GM19452 (cell line): ENCODE measurements at regions not wholly inside any gene's neighbourhood (a gene's known extent, or its start where the extent isn't known, plus 50 kb on each side); places are given as distances from the start of the nearest gene placed in this dataset.

Experiments
- ATAC-seq: cut with Tn5 transposase; IDR thresholded peaks from one replicate; pipeline ENCODE4 v1.9.1; 2021; ENCODE audit not compliant: unreplicated experiment

DNA sequence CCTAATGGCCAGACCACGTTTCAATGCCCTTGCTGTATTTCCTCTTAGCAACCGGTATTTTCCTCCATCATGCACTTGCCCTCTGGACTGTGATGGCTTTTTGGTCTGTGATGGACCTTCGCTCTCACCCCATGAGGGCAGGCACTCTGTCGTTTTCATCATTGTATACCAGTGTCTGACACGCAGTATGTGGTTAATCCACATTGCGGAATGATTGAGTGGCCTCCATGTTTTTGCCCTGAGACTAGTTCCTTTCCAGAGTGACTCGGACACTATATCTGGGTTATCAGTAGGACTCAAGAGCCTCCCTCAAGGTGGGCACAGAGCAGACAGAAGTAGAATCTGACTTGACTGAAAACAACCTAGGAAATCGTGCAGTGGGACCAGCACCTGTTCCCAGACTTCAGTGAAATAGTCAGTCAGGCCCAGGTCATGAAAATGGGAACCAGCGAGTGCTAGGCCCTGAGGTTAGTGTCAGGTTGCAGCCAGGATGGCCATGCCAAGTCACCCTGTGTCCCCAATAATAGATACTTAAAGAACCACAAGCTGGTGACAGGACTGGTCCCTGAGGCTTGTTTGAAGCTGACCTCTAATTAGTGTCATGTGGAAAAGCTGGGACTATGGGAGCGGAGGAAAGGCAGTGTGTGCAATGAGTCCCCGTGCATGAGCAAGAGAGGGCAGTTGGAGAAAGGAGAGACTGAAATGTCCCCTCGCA, 464.7 kb downstream of the INSC start:
- ATAC-seq: no peak

DNA sequence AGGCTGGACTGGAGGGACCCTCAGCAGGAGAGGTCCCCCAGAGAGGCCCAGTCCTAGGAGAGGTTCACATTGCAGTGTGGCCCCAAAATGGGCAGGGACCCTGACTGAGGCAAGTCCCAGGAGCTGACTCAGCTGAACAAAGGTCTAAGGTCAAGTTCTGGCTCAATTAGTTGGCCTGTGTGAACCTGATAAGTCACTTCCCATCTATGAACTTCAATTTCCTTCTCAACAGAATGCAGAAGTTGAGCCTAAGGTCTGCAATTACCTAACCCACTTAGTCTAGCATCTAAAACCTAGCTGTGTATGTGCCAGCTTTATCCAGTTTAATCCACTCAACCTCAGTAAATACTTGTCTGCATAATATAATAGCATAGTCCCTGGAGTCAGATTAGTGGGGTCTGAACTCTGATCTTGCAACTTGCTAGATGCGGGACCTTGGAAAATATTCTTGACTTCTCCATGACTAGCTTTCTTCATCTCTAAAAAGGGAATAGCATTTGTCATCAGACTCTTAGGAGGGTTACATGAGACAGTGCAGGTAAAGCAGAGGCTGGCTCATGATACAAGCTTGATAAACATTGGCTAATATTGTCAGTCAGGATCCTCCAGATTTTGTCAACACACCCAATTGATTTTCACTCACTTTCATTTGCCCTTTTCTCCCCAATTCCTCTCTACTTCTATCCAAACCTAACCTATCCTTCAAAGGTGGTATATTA, 465.5 kb downstream of the INSC start:
- ATAC-seq: no peak

DNA sequence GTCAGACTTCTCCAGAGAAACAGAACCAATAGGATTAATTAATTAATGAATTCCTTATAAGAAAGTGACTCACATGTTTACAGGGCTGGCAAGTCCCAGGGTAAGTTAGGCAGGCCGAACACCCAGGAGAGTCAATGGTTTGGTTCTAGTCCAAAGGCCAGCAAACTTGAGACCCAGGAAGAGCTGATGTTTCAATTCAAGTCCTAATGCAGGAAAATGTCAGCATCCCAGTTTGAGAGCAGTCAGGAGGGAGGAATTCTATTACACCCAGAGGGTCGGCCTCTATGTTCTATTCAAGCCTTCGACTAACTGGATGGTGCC, 466.0 kb downstream of the INSC start:
- no peak for ATAC-seq

DNA sequence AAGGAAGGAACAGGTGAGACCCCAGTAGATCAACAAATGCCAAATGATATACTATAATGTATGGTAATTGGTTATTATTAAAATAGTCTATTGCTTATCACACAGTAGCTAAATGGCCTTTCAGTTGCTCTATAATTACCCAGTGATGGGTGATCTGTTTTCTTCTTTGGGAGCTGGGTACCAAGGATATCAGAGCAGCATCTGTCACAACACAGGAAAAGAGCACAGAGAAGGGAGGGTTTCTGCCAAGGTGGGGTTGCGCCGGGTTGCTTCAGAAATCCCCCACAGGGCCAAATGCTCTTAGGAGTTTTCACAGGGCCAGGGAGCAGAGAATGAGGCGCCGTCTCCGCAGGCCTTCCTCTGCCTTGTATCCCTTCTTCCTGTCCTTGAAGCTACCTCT, 469.4 kb downstream of the INSC start:
- ATAC-seq: no peak

DNA sequence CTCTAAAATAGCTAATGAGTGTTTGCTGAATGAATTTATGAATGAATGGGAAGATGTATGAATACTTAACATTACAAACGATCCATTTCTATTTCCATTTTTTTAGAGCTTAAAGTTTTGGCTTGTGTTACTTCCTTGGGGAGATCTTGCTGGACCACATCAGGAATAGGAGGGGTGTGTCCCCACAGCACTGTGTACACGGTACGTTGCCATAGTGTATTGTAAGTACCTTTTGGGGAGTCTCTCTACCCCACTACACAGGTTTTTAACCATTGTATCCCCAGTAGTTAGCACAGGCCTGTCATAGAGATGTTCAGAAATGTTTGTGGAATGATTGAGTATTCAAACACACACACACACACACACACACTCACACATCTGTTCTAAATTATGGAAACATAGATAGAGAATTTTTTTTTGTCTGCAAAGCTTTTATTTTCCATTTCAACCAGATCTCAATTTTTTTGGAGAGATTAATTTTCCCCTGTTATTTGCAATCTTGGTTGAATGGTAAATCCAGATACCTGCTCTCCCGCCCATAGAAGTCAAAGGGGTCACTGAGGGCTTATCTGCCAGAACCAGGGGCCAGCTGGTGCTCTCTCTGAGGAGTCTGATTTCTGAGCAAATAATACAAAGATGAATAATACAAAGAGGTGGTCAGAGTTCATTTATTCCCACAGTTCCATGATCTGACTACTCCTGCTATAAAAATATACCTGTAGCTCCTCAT, 471.0 kb downstream of the INSC start:
- no peak for ATAC-seq

DNA sequence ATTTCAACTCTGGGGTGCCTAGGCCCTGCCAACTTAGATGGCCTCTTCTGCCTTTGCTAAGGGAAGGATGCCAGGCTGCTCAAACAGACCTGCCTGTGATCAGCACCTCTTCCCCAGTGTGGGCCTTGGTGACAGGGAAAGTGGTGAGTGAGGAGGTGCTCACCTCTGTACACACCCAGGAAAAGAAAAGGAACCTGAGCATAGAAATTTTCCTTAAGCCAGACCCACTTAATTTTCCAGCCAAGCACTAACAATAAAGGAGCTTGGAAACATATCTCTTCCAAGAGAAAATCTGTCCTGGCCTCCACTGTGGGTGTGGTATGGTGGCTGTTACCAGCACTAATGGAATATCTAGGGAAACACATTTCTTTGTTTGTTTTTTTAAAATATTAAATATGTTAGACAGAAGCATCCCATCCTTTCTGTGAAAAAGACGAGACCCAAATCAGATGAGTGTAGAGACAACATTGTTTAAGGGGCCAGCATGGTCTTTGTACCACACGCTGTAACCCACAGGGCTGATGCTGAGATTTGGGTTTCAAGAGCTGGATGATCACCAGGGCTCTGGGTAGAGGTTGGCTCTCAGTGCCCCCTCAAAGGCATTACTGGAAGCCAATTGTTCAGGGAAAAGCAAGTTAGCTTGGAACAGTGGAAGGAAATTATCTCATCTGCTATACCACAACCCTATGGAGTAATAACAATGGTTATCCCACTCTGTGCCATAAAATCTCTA, 472.2 kb downstream of the INSC start:
- ATAC-seq: no peak

DNA sequence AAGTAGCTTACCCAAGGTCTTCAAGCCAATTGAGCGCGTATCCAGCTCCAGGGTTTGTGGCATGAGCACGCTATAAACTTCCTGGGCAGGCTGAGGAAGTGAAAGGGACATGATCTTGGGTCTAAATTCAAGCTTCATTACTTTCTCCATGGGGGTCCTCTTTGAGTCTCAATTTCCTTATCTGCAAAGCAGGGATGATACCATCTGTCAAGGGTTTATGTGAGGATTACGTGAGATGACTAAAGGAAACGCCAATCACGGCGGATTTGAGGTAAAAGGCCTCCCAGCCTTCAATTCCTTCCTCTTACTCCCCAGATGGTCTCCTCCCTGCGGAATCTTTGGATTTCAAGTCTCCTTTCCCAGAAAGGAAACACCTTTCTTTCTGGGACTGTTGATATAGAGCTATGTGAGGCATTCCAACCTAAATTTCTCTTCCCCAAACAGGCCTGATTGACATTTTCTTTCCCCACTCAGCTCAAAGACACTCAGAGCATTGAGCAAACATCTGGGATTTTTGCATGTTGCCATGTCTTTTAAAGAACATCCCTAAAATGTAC, 474.4 kb downstream of the INSC start:
- ATAC-seq: no peak

DNA sequence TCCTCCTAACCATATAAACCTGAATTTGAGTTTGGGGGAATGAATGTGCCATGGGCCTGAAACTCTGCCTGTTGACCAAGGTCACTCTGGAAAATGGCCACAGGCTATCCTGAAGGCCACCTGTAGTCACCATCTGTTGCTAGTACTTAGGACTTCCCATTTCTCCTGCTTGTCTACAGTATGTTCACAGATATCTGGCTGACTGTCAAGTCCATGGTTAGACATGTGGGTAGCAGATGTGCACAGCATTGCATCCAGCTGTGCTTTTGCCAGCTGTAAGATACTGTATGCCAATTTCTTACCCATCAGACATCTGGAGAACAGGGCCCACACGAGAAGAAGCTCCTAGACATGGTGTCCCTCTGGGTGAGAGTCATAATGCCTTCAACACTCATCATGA, 475.4 kb downstream of the INSC start:
- no peak for ATAC-seq

DNA sequence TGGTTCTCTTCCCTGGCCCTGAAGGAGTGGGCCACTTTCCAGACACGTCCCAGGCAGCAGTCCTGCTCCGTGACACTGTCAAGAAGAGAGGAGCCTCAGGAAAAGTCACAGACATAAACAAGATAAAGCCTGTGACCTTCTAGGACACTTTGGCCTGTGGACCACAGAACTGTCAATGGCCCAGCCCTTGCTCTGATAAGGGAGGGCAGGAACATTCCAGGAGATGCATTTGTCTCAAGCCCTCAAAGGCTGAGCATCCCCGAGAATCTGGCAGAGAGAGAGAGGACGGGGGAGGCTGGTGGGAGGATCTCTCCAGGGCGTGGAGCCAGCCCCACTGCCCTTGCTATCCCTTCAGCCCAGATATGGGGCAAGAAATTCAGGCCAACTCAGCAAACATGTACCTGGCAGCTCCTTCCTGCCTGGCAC, 476.4 kb downstream of the INSC start:
- no peak for ATAC-seq

DNA sequence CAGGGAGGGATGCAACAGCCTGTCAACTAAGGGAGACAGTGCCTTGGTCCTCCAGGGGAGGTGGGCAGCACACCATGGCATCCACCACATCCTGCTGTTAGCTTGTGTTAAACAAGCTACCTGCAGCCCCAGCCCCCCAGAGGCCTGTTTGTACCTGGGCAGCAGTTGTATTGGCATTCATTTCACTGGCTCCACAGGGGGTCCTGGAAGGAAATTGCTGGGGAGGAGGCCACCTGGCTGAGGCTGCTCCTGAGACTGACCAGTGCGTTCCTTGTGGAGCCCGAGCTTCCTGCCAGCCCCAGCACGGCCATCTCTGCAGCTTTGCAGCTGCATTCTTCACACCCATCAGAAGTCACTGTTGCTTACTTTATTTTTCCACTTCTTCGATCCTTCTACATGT, 479.9 kb downstream of the INSC start:
- ATAC-seq: no peak

DNA sequence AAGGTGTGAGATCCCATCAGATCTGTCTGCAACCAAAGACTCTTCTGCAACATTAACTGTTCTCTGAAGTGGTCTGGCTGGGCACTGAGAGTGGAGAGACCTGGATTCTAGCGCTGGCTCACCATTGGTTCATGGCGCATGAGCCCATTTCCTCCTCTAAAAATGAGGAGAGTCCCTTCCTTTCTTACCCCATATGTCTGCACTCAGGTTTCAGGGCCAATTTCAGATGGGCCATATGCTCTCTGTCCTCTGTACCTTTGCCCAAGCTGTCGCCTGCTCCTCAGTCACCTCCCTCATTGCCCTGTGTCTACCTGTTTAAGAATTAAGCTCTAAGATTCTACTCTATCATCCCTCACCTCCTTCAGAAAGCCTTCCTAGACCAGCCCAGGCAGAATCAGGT, 484.7 kb downstream of the INSC start:
- no peak for ATAC-seq

DNA sequence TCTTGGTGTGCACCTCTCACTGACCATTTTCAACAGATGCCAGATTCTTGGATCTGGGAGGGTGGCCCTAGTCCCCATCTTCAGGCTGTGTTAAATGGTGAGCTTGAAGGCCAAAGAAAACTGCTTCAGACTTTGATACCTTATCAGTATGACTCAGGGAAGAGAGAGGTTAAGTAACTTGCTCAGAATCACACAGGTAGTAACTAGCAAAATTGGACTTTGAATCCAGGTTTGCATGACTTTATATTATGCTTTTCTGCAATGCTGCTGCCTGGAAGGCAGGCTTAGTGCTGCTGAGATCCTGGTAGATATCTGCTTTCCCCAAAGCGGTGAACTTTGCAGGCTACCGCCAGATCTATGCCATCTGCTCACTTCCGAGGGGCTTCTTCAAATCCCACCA, 487.3 kb downstream of the INSC start:
- no peak for ATAC-seq

DNA sequence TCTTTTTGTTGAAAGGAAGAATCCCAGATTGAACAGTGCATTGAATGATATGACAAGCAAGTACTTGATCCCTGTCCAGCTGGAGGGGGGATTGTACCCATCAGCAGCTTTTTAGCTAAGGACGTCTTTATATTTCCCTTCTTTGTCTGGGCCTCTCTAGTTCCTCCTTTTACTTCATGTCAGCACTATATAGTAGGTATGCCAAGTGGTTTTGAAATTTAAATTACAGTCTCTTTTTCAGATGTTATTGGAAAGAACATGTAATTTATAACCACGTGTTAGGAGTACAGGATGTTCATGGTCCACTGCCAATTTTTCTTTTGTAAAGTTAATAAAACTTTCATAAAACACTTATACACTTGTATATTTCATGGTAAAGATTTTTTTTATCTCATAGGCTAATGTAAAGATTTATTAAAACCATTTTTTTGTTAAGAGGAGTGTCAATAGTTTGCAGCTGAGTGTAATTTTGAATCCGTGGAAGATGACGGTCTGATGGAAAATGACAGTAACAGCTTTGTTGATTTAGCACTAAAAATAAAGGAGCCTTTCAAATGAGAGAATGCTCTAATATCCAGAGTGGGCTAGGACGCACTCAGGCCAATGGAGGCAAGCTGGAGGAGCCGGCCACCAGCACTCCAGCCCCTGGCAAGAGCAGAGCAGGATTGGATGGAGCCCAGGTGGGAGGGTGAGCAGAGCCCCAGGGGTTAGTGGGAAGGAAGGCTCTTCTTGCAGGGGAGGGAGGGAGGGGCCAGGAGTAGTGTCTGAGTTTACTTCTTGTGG, 488.3 kb downstream of the INSC start:
- no peak for ATAC-seq

DNA sequence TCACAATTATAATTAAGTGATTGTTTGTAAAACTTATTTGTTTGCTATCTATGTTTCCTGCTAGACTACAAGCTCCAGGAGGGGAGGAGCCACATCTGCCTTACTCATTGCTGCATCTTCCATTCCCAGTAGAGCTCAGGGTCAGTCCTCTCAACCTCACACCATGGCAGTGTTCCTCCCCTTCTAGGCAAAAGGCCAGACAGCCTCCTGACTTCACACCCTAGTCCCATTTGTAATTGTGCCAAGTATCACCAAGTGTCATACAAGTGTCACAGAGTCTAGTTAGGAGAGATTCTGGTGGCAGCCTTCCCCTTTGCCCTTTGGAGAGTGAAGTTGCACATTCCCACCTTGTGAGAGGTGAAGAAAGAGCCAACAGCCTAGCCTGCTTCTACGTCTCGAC, 490.4 kb downstream of the INSC start:
- no peak for ATAC-seq

DNA sequence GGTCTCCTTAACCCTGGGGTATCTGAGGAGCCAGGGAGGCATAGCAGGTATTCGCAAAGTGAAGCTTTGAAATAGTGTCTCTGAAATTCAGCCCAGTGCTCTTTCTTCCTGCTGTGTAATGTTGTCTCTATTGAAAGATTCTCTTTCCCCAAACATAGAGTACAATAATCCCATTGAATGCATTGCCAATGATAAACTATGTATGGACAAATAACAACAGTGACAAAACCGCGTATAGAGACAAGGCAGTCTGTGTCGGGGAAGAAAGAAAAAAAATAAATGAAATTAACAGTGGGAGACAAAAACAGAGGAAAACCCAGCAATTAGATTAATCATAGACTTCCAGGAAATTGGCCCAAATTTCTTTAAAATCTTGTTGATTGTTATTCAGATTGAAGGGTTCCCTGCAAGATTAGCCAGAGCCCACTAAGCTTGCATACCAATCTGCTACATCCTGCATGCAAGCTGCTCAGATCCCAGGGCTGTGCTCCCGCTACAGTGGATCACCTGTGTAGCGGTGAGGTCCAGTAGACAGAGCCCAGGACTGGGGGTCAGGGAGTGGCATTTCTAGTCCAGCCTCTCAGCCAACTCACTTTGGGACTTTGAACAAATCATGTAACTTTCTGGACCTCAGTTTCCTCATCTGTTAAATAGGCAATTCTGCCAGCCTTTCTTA, 492.8 kb downstream of the INSC start:
- ATAC-seq: no peak

DNA sequence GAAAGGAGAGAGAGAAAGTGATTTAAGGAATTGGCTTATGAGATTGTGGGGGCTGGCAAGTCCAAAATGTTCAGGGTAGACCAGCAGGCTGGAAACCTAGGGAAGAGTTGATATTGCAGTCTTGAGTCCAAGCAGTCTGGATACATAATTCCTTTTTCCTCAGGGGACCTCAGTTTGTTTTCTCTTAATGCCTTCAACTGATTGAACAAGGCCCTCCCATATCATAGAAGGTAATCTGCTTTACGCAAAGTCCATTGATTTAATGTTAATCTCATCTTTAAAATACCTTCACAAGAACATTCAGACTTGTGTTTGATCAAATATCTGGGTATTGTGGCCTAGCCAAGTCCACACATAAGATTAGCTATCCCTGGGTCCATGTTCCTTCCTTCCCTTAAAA, 494.7 kb downstream of the INSC start:
- ATAC-seq: no peak

DNA sequence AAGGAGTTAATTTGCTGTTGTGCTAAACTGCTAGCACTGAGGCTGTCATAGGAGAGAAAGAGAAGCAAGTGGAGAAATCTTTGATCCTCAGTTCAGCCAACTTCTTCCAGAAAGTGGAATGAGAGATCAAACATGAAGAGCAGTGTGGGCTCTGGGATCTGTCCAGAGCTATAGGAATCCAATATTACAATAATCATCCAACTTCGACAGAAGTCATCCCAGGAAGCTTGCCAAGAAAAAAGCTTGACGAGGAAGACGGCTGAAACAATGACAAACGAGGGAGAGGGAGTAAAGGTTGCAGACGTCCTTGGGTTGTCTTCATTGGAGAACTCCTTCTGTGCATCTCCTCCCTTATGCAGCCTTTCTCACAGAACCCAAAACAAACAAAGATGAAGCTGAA, 496.2 kb downstream of the INSC start:
- ATAC-seq: no peak

DNA sequence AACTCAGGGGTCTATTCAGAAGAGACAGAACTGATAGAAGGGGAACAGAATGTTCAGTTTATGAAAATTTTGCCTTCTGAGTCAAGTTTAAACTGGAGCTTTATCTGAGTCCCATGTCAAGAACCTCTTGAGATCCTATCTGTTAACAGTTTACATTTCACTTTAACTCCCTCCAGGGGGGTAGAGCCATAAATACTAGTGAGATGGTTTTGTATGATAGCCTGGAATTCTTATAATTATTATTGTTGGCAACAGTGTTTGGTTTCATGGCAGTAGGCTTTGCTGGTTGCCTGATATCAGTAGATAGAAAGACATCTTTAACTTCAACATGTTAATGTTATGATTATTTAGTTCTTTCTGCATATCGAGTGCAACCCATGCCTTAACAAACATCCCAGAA, 498.5 kb downstream of the INSC start:
- ATAC-seq: no peak

DNA sequence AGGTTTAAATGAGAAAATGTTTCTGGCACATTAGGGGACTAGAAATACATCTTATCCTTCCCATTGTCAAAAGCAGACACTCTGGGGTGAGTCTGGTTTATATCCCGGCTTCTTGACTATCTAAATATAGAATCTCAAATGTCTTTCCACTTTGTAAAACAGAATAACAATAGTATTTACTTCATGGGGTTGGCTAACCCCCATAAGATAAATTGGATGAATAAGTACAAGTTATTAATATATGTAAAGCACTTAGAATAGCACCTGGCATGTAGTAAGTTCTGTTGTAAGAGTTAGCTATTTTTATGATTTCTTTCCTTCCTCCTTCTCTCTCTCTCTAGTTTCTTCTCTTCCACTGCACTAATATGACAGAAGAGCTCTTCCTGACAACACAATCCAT, 499.1 kb downstream of the INSC start:
- no peak for ATAC-seq
